ENCODE measurements at regions not wholly inside any gene's neighbourhood (a gene's known extent, or its start where the extent isn't known, plus 50 kb on each side); places are given as distances from the start of the nearest gene placed in this dataset.

GRCh38 chr1:195899762-195900352, 708.4 kb downstream of the KCNT2 start (continued):
- TF ChIP-seq FUS (optimal IDR thresholded peaks at IDR 0.05; ENCODE audit: low read depth, low read length) (no peak), HMGN3 (IDR thresholded peaks at IDR 0.05; ENCODE audit: borderline replicate concordance, extremely low read depth, insufficient read length, low read depth, low read length) (no peak), GTF2E2 (tag; IDR thresholded peaks at IDR 0.05) (no peak), TEAD4 (IDR thresholded peaks at IDR 0.05; ENCODE audit: low read length) (peak; percentile 85), TEAD4 (CRISPR knock-in tag; IDR thresholded peaks at IDR 0.05; ENCODE audit: borderline replicate concordance) (no peak), NCOA1 (IDR thresholded peaks at IDR 0.05; ENCODE audit: low read depth) (no peak), ZNF280B (CRISPR knock-in tag; IDR thresholded peaks at IDR 0.05) (no peak), IRF2 (CRISPR knock-in tag; IDR thresholded peaks at IDR 0.05) (no peak), FOSL1 (tag; conservative IDR thresholded peaks at IDR 0.05) (peak; percentile 91), CBX3 (IDR thresholded peaks at IDR 0.05; ENCODE audit: borderline replicate concordance in 1 of 2, low read length in 2 of 2) (peak in 1 of 2 experiments; percentile 30; a peak in 1 of 3 replicates), ETV6 (IDR thresholded peaks at IDR 0.05; ENCODE audit: borderline replicate concordance in 1 of 2, low read depth in 2 of 2, low read length in 1 of 2) (no peak), ETV6 (CRISPR knock-in tag; IDR thresholded peaks at IDR 0.05; ENCODE audit: borderline replicate concordance) (no peak), NCOR1 (IDR thresholded peaks at IDR 0.05) (peak; percentile 74), HDAC1 (IDR thresholded peaks at IDR 0.05) (0 out of 4 replicates have a peak, but pooled peaks of 1 of the 2 experiments have one; percentile 24), TFAP4 (CRISPR knock-in tag; IDR thresholded peaks at IDR 0.05; ENCODE audit: borderline replicate concordance) (no peak; the same call in 1 of the 2 replicates), ZNF3 (CRISPR knock-in tag; IDR thresholded peaks at IDR 0.05) (no peak), SMC3 (conservative IDR thresholded peaks at IDR 0.05; ENCODE audit: insufficient read depth, low read depth, low read length) (no peak), ZNF23 (CRISPR knock-in tag; IDR thresholded peaks at IDR 0.05) (no peak), ZNF184 (CRISPR knock-in tag; IDR thresholded peaks at IDR 0.05) (no peak), NR2F6 (CRISPR knock-in tag; IDR thresholded peaks at IDR 0.05) (no peak), LEF1 (IDR thresholded peaks at IDR 0.05) (peak; percentile 34; the same call in 1 of the 2 replicates), CBFA2T3 (IDR thresholded peaks at IDR 0.05) (peak; percentile 82), RBM14 (IDR thresholded peaks at IDR 0.05; ENCODE audit: borderline replicate concordance, insufficient read depth, low read depth, low read length) (no peak), POLR2AphosphoS2 (IDR thresholded peaks at IDR 0.05; ENCODE audit: low read length) (no peak), EP300 (IDR thresholded peaks at IDR 0.05; ENCODE audit: low read length) (peak; percentile 80), TBL1XR1 (IDR thresholded peaks at IDR 0.05; ENCODE audit: low read length in 2 of 2) (peak in 1 of 2 experiments; percentile 68; a peak in 1 of 4 replicates), ZNF395 (CRISPR knock-in tag; IDR thresholded peaks at IDR 0.05) (peak; percentile 56; the same call in 1 of the 2 replicates)

Measured in K562 (cell line).